GM12878 (cell line): ENCODE measurements at regions not wholly inside any gene's neighbourhood (a gene's known extent, or its start where the extent isn't known, plus 50 kb on each side); places are given as distances from the start of the nearest gene placed in this dataset.

ENCODE experiments used
- ATAC-seq: fragments of 200-7000 bp; cut with Tn5 transposase; 3 replicates; pipeline ENCODE4 v1.9.1; 2020; ENCODE audit warnings: mild to moderate bottlenecking, moderate library complexity
- BruUV-seq: library from RNA; stranded (reverse); fragments of 400-500 nt; replicated peaks from 2 replicates; lab custom pipeline; 2021; lab: Mats Ljungman, UMichigan
- CTCF ChIA-PET: fragments of 300-600 bp; sonication (Branson Sonifier 250); formaldehyde crosslinking; extraction: SDS; loops from one replicate; lab custom pipeline; 2021; ENCODE audit warnings: inconsistent platforms; lab: Yijun Ruan, JAX
- POLR2A ChIA-PET: fragments of 350-600 bp; formaldehyde crosslinking; extraction: SDS; loops from one replicate; lab custom pipeline; 2021; ENCODE audit warnings: inconsistent platforms; lab: Charles Lee
- RAD21 ChIA-PET: fragments of 300-600 bp; sonication (Branson Sonifier 250); formaldehyde crosslinking; loops from one replicate; lab custom pipeline; 2023; ENCODE audit warnings: antibody characterized with exemption; ENCODE audit not compliant: unreplicated experiment; lab: Charles Lee
- SMC1A ChIA-PET: fragments of 300-600 bp; sonication (Branson Sonifier 250); formaldehyde crosslinking; loops from one replicate; lab custom pipeline; 2023; ENCODE audit not compliant: unreplicated experiment, uncharacterized antibody; lab: Charles Lee
- DNase-seq: peaks from one replicate; pipeline ENCODE4 v3.0.0-alpha.2; 2011; ENCODE audit warnings: low read depth, low spot score
- FAIRE-seq: peaks from 3 replicates; lab custom pipeline; 2011; peaks lifted over from hg19 to GRCh38; lab: Jason Lieb, UNC
- H2AFZ ChIP-seq: 2 replicates; pipeline ENCODE4 v1.6.0; 2011; ENCODE audit warnings: low read depth, low read length, control low read depth; ENCODE audit not compliant: control insufficient read depth
- H3K27ac ChIP-seq: 2 replicates; pipeline ENCODE4 v1.5.1; 2011; ENCODE audit warnings: control low read depth; ENCODE audit not compliant: control insufficient read depth, insufficient read depth
- H3K27me3 ChIP-seq, 2 experiments: replicated peaks in 1 of 2; 2 replicates each; pipeline versions ENCODE4 v1.6.0 to v1.6.1; 2011; ENCODE audit warnings: low read length in 1 of 2; ENCODE audit not compliant: control insufficient read depth in 2 of 2, insufficient read depth in 2 of 2
- H3K36me3 ChIP-seq, 2 experiments: 2 replicates each; pipeline ENCODE4 v1.5.1; 2011; ENCODE audit warnings: low read length in 1 of 2; ENCODE audit not compliant: control insufficient read depth in 2 of 2, insufficient read depth in 2 of 2
- H3K4me1 ChIP-seq: 2 replicates; pipeline ENCODE4 v1.6.1; 2011; ENCODE audit warnings: mild to moderate bottlenecking, low read length, moderate library complexity, mixed read lengths; ENCODE audit not compliant: control insufficient read depth, insufficient read depth
- H3K4me2 ChIP-seq: 2 replicates; pipeline ENCODE4 v1.6.0; 2011; ENCODE audit warnings: control low read depth; ENCODE audit not compliant: control insufficient read depth, insufficient read depth
- H3K4me3 ChIP-seq: fragments of 200-600 bp; sonication (generic); 2 replicates; pipeline ENCODE4 v1.5.1; 2016
- H3K79me2 ChIP-seq: 2 replicates; pipeline ENCODE4 v1.6.0; 2011; ENCODE audit warnings: low read length; ENCODE audit not compliant: control insufficient read depth, insufficient read depth
- H3K9ac ChIP-seq: 2 replicates; pipeline ENCODE4 v1.8.0; 2011; ENCODE audit warnings: low read length, control low read depth, mixed read lengths; ENCODE audit not compliant: control insufficient read depth, insufficient read depth
- H3K9me3 ChIP-seq: replicated peaks from 3 replicates; pipeline ENCODE4 v1.5.1; 2011; ENCODE audit warnings: mild to moderate bottlenecking, low read length; ENCODE audit not compliant: control insufficient read depth, insufficient read depth
- H4K20me1 ChIP-seq: 2 replicates; pipeline ENCODE4 v1.6.0; 2011; ENCODE audit not compliant: control insufficient read depth, insufficient read depth
- BRCA1 ChIP-seq: IDR thresholded peaks from 2 replicates; pipeline ENCODE4 v1.6.1; 2011; ENCODE audit warnings: low read depth, low read length, improper control_type of control experiment
- DPF2 ChIP-seq: fragments of 450-650 bp; IDR thresholded peaks from 2 replicates; pipeline ENCODE4 v1.6.1; 2017; ENCODE audit warnings: mild to moderate bottlenecking
- EGR1 ChIP-seq, 2 experiments: IDR thresholded peaks; 1 replicate in 1 of 2; 2 replicates in 1 of 2; pipeline ENCODE4 v1.6.1; 2011 to 2012; ENCODE audit warnings: low read depth in 2 of 2, low read length in 2 of 2, borderline replicate concordance in 1 of 2, mild to moderate bottlenecking in 1 of 2, moderate library complexity in 1 of 2
- FOS ChIP-seq: IDR thresholded peaks from 3 replicates; pipeline ENCODE4 v1.6.1; 2011; ENCODE audit warnings: borderline replicate concordance; ENCODE audit not compliant: insufficient read length; ENCODE audit errors: extremely low read depth
- GABPA ChIP-seq: IDR thresholded peaks from 2 replicates; pipeline ENCODE4 v1.6.1; 2014; ENCODE audit warnings: antibody characterized with exemption, low read depth, mild to moderate bottlenecking, inconsistent platforms
- GATAD2B ChIP-seq: fragments of 450-650 bp; conservative IDR thresholded peaks from 2 replicates; pipeline ENCODE4 v1.6.1; 2017; ENCODE audit warnings: low read depth, mild to moderate bottlenecking, moderate library complexity
- HSF1 ChIP-seq: fragments of 150-350 bp; IDR thresholded peaks from 2 replicates; pipeline ENCODE4 v1.6.1; 2014; ENCODE audit warnings: mild to moderate bottlenecking, low read depth, low read length
- IRF5 ChIP-seq: fragments of 450-650 bp; IDR thresholded peaks from 2 replicates; pipeline ENCODE4 v1.6.1; 2017; ENCODE audit warnings: borderline replicate concordance
- PKNOX1 ChIP-seq: fragments of 450-650 bp; IDR thresholded peaks from 2 replicates; pipeline ENCODE4 v1.6.1; 2016; ENCODE audit warnings: mild to moderate bottlenecking
- RELA ChIP-seq: fragments of 450-650 bp; IDR thresholded peaks from 2 replicates; pipeline ENCODE4 v1.8.0; 2014; ENCODE audit warnings: borderline replicate concordance; ENCODE audit not compliant: partially characterized antibody
- SMAD1 ChIP-seq: fragments of 450-650 bp; IDR thresholded peaks from 2 replicates; pipeline ENCODE4 v1.6.1; 2018; ENCODE audit warnings: mild to moderate bottlenecking, low read depth; ENCODE audit not compliant: partially characterized antibody
- SREBF1 ChIP-seq: IDR thresholded peaks from 2 replicates; pipeline ENCODE4 v1.6.1; 2012; ENCODE audit warnings: mild to moderate bottlenecking, low read length
- TCF12 ChIP-seq: IDR thresholded peaks from 2 replicates; pipeline ENCODE4 v1.6.1; 2011; ENCODE audit warnings: low read depth, mild to moderate bottlenecking, low read length
- ZBED1 ChIP-seq: IDR thresholded peaks from 2 replicates; pipeline ENCODE4 v1.6.1; 2016; ENCODE audit warnings: borderline replicate concordance
- WGBS: methylation state at CpG from one replicate; pipeline ENCODE4 v1.1.6; 2016; ENCODE audit warnings: low lambda C conversion rate; ENCODE audit not compliant: insufficient replicate concordance, insufficient coverage; ENCODE audit errors: missing lambda C conversion rate; 5-methylcytosine and 5-hydroxymethylcytosine counted together
- in situ Hi-C: fragments of 300-500 bp; cut with MboI; formaldehyde crosslinking; loops from 9 replicates; pipeline ENCODE4 v1.14.3; 2018; ENCODE audit warnings: mixed read lengths
- intact Hi-C: fragments of 100-400 bp; cut with micrococcal nuclease; formaldehyde crosslinking; loops from one replicate; pipeline ENCODE4 v1.14.2; 2022; ENCODE audit not compliant: unreplicated experiment
- TF ChIP-seq, protein P1 (sequence below): IDR thresholded peaks from 2 replicates; pipeline ENCODE4 v1.6.1; 2011; ENCODE audit warnings: borderline replicate concordance, low read depth, mild to moderate bottlenecking, moderate library complexity, mixed read lengths, low read length; ENCODE audit not compliant: insufficient read depth; ENCODE audit errors: extremely low read length
- TF ChIP-seq, protein P2 (sequence below): IDR thresholded peaks from 2 replicates; pipeline ENCODE4 v1.6.1; 2012; ENCODE audit warnings: mild to moderate bottlenecking, low read depth, low read length
- TF ChIP-seq, protein P3 (sequence below): IDR thresholded peaks from 2 replicates; pipeline ENCODE4 v1.6.1; 2011; ENCODE audit warnings: low read depth, mild to moderate bottlenecking, low read length, moderate library complexity, borderline replicate concordance; ENCODE audit errors: extremely low read depth

- no peak for FAIRE-seq
- no TSS peak for BruUV-seq
- no peaks in the 10 kb centered on the region for H3K27me3 ChIP-seq
- no peak overlapping the region for H3K27ac ChIP-seq
- H3K79me2 ChIP-seq: no peaks in the 10 kb centered on the region
- H3K9ac ChIP-seq: no peak overlapping the region
- H3K4me1 ChIP-seq: no peaks in the 10 kb centered on the region
- SMC1A ChIA-PET: interaction anchor here (0.7 to 1.3 kb wide), 2 partner anchors 27 to 60 kb away, joined by 3 read pairs; no protein-coding TSS in a partner anchor
- no peak for DNase-seq
- no peaks in the 10 kb centered on the region for H3K36me3 ChIP-seq
- no peak overlapping the region for H3K4me3 ChIP-seq
- H3K9me3 ChIP-seq: no peaks in the 10 kb centered on the region
- ATAC-seq: no peak
- RAD21 ChIA-PET: no interaction called here
- CTCF ChIA-PET: no interaction called here
- no peaks in the 10 kb centered on the region for H4K20me1 ChIP-seq
- POLR2A ChIA-PET: no interaction called here
- in situ Hi-C loops: no loop called here
- H2AFZ ChIP-seq: no peak overlapping the region
- no peak overlapping the region for H3K4me2 ChIP-seq
- intact Hi-C loops: no loop called here
- WGBS: 47% methylated on average over 5 of the region's 6 CpGs
- TF ChIP-seq SMAD1 (no peak), SREBF1 (no peak), PKNOX1 (no peak), HSF1 (no peak), GATAD2B (no peak), DPF2 (no peak), RELA (no peak), GABPA (no peak), TCF12 (no peak), ZBED1 (no peak), EGR1 (IDR thresholded peaks at IDR 0.05; ENCODE audit: borderline replicate concordance in 1 of 2, low read depth in 2 of 2, low read length in 2 of 2) (no peak), BRCA1 (no peak), IRF5 (no peak), FOS (no peak)
- TF ChIP-seq, protein P1, sequence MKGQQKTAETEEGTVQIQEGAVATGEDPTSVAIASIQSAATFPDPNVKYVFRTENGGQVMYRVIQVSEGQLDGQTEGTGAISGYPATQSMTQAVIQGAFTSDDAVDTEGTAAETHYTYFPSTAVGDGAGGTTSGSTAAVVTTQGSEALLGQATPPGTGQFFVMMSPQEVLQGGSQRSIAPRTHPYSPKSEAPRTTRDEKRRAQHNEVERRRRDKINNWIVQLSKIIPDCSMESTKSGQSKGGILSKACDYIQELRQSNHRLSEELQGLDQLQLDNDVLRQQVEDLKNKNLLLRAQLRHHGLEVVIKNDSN: no peak
- TF ChIP-seq, protein P2, sequence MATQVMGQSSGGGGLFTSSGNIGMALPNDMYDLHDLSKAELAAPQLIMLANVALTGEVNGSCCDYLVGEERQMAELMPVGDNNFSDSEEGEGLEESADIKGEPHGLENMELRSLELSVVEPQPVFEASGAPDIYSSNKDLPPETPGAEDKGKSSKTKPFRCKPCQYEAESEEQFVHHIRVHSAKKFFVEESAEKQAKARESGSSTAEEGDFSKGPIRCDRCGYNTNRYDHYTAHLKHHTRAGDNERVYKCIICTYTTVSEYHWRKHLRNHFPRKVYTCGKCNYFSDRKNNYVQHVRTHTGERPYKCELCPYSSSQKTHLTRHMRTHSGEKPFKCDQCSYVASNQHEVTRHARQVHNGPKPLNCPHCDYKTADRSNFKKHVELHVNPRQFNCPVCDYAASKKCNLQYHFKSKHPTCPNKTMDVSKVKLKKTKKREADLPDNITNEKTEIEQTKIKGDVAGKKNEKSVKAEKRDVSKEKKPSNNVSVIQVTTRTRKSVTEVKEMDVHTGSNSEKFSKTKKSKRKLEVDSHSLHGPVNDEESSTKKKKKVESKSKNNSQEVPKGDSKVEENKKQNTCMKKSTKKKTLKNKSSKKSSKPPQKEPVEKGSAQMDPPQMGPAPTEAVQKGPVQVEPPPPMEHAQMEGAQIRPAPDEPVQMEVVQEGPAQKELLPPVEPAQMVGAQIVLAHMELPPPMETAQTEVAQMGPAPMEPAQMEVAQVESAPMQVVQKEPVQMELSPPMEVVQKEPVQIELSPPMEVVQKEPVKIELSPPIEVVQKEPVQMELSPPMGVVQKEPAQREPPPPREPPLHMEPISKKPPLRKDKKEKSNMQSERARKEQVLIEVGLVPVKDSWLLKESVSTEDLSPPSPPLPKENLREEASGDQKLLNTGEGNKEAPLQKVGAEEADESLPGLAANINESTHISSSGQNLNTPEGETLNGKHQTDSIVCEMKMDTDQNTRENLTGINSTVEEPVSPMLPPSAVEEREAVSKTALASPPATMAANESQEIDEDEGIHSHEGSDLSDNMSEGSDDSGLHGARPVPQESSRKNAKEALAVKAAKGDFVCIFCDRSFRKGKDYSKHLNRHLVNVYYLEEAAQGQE: no peak
- TF ChIP-seq, protein P3, sequence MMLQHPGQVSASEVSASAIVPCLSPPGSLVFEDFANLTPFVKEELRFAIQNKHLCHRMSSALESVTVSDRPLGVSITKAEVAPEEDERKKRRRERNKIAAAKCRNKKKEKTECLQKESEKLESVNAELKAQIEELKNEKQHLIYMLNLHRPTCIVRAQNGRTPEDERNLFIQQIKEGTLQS: no peak
Measured at GRCh38 chr11:41826085-41826484, 366.6 kb upstream of the LRRC4C start.
